ENCODE measurements at regions not wholly inside any gene's neighbourhood (a gene's known extent, or its start where the extent isn't known, plus 50 kb on each side); places are given as distances from the start of the nearest gene placed in this dataset.
"Not testable (repeated sequence)": the region's sequence is repeated elsewhere in the genome, so short reads cannot be mapped to it uniquely, and the experiment has no call there.

GRCh38 chr3:26078539-26078938, 288.6 kb downstream of the OXSM start:
- DNase-seq, result no peak

- no peak for DNase-seq
Observed at GRCh38 chr3:26081166-26081565, 291.3 kb downstream of the OXSM start.

- DNase-seq, result no peak
Observed at GRCh38 chr3:26081806-26082205, 291.9 kb downstream of the OXSM start.

- no peak for DNase-seq
Observed at GRCh38 chr3:26082911-26083310, 293.0 kb downstream of the OXSM start.

GRCh38 chr3:26084629-26085028, 294.7 kb downstream of the OXSM start:
- DNase-seq, result no peak

- DNase-seq, result no peak
Observed at GRCh38 chr3:26087751-26088150, 297.9 kb downstream of the OXSM start.

- DNase-seq, result no peak
Observed at GRCh38 chr3:26089249-26089648, 299.4 kb downstream of the OXSM start.

GRCh38 chr3:26090589-26090988, 300.7 kb downstream of the OXSM start:
- DNase-seq, result no peak

GRCh38 chr3:26091096-26091495, 301.2 kb downstream of the OXSM start:
- no peak for DNase-seq

GRCh38 chr3:26091626-26092025, 301.7 kb downstream of the OXSM start:
- no peak for DNase-seq

- DNase-seq, result not testable (repeated sequence)
Observed at GRCh38 chr3:26097111-26097510, 307.2 kb downstream of the OXSM start.

- DNase-seq, result no peak
Observed at GRCh38 chr3:26099692-26100091, 309.8 kb downstream of the OXSM start.

GRCh38 chr3:26100176-26100575, 310.3 kb downstream of the OXSM start:
- DNase-seq, result no peak

GRCh38 chr3:26102376-26102775, 312.5 kb downstream of the OXSM start:
- no peak for DNase-seq

- peak; percentile 6 for DNase-seq
Observed at GRCh38 chr3:26104851-26105251, 315.0 kb downstream of the OXSM start.

- DNase-seq, result no peak
Observed at GRCh38 chr3:26105261-26105660, 315.4 kb downstream of the OXSM start.

GRCh38 chr3:26106228-26106627, 316.3 kb downstream of the OXSM start:
- DNase-seq, result no peak

- no peak for DNase-seq
Observed at GRCh38 chr3:26108846-26109489, 319.1 kb downstream of the OXSM start.

GRCh38 chr3:26114851-26115250, 325.0 kb downstream of the OXSM start:
- no peak for DNase-seq

- no peak for DNase-seq
Observed at GRCh38 chr3:26118165-26118564, 328.3 kb downstream of the OXSM start.

GRCh38 chr3:26132942-26133341, 343.1 kb downstream of the OXSM start:
- no peak for DNase-seq

- no peak for DNase-seq
Observed at GRCh38 chr3:26141296-26141695, 351.4 kb downstream of the OXSM start.

- no peak for DNase-seq
Observed at GRCh38 chr3:26145769-26146168, 355.9 kb downstream of the OXSM start.

GRCh38 chr3:26157428-26157827, 367.5 kb downstream of the OXSM start:
- not testable (repeated sequence) for DNase-seq

- DNase-seq, result no peak
Observed at GRCh38 chr3:26171006-26171405, 381.1 kb downstream of the OXSM start.

- DNase-seq, result no peak
Observed at GRCh38 chr3:26191556-26191955, 401.7 kb downstream of the OXSM start.

All from GDM1 (cell line).